A673 (cell line): ENCODE measurements at regions not wholly inside any gene's neighbourhood (a gene's known extent, or its start where the extent isn't known, plus 50 kb on each side); places are given as distances from the start of the nearest gene placed in this dataset.

Experiments used
- BruUV-seq: library from RNA; stranded (reverse); fragments of 400-500 nt; replicated peaks from 2 replicates; lab custom pipeline; 2021; lab: Mats Ljungman, UMichigan
- CTCF ChIA-PET: fragments of 300-600 bp; sonication (Branson Sonifier 250); formaldehyde crosslinking; loops from one replicate; lab custom pipeline; 2022; ENCODE audit warnings: antibody characterized with exemption; lab: Charles Lee
- POLR2A ChIA-PET: fragments of 300-600 bp; sonication (Branson Sonifier 250); formaldehyde crosslinking; loops from one replicate; lab custom pipeline; 2022; ENCODE audit warnings: antibody characterized with exemption; ENCODE audit not compliant: low non-redundant PET; lab: Charles Lee
- DNase-seq: peaks from one replicate; pipeline ENCODE4 v3.0.0-alpha.2; 2015; ENCODE audit warnings: low spot score
- H3K27ac ChIP-seq: fragments of 200-600 bp; sonication (generic); 2 replicates; pipeline ENCODE4 v1.5.1; 2016; ENCODE audit warnings: mixed run types, low read depth, mild to moderate bottlenecking, mixed read lengths, antibody characterized with exemption, low read length; ENCODE audit not compliant: poor library complexity, severe bottlenecking
- H3K27me3 ChIP-seq: fragments of 200-600 bp; sonication (generic); replicated peaks from 2 replicates; pipeline ENCODE4 v1.6.1; 2017; ENCODE audit warnings: mixed run types, low read depth, mild to moderate bottlenecking, mixed read lengths, antibody characterized with exemption, low read length; ENCODE audit not compliant: insufficient read depth, poor library complexity
- H3K36me3 ChIP-seq: fragments of 200-600 bp; sonication (generic); 2 replicates; pipeline ENCODE4 v1.6.1; 2016; ENCODE audit warnings: mixed run types, mild to moderate bottlenecking, mixed read lengths, antibody characterized with exemption, low read length; ENCODE audit not compliant: insufficient read depth, poor library complexity, severe bottlenecking
- H3K4me1 ChIP-seq: fragments of 200-600 bp; sonication (generic); 2 replicates; pipeline ENCODE4 v1.6.1; 2017; ENCODE audit warnings: mixed run types, mild to moderate bottlenecking, mixed read lengths, antibody characterized with exemption, low read length; ENCODE audit not compliant: insufficient read depth, poor library complexity, severe bottlenecking
- H3K4me3 ChIP-seq: fragments of 200-600 bp; sonication (generic); 2 replicates; pipeline ENCODE4 v1.5.1; 2016; ENCODE audit warnings: low read depth, mixed run types, mild to moderate bottlenecking, mixed read lengths, low read length; ENCODE audit not compliant: poor library complexity, severe bottlenecking
- H3K9me3 ChIP-seq: fragments of 200-600 bp; sonication (generic); 2 replicates; pipeline ENCODE4 v1.6.1; 2016; ENCODE audit warnings: mixed run types, low read depth, mild to moderate bottlenecking, mixed read lengths, antibody characterized with exemption, low read length; ENCODE audit not compliant: poor library complexity, severe bottlenecking
- CTCF ChIP-seq: fragments of 300-800, 200-600 bp; sonication (generic); conservative IDR thresholded peaks from 2 replicates; pipeline ENCODE4 v1.5.1; 2017; ENCODE audit warnings: low read depth, mild to moderate bottlenecking, antibody characterized with exemption, low read length, moderate library complexity, mixed read lengths
- EZH2 ChIP-seq: fragments of 200-600 bp; sonication (generic); IDR thresholded peaks from 2 replicates; pipeline ENCODE4 v1.6.1; 2017; ENCODE audit warnings: borderline replicate concordance, low read depth, mild to moderate bottlenecking, mixed read lengths, antibody characterized with exemption, low read length; ENCODE audit not compliant: poor library complexity, severe bottlenecking
- intact Hi-C: fragments of 100-400 bp; cut with micrococcal nuclease; formaldehyde crosslinking; loops from one replicate; pipeline ENCODE4 v1.10.0; 2022; ENCODE audit not compliant: unreplicated experiment

- Histone ChIP-seq H3K36me3 (no peaks in the 10 kb centered on the region), H3K4me1 (peaks cover 19% of the 10 kb centered on the region), H3K27ac (no peak overlapping the region), H3K27me3 (no peaks in the 10 kb centered on the region), H3K9me3 (no peaks in the 10 kb centered on the region), H3K4me3 (no peak overlapping the region)
- no peak for DNase-seq
- BruUV-seq, result no TSS peak
- ChIA-PET CTCF (no interaction called here), POLR2A (no interaction called here)
- TF ChIP-seq EZH2, result no peak
- TF ChIP-seq CTCF, result no peak
- intact Hi-C loops, result no loop called here
Measured at GRCh38 chr20:50282592-50283241, 92.1 kb downstream of the CEBPB start.

GRCh38 chr20:50283370-50283769 is 92.7 kb downstream of the CEBPB start:
- intact Hi-C loops, result no loop called here
- CTCF ChIA-PET, result no interaction called here
- no TSS peak for BruUV-seq
- H3K27me3 ChIP-seq, result no peaks in the 10 kb centered on the region
- H3K36me3 ChIP-seq, result no peaks in the 10 kb centered on the region
- no peak overlapping the region for H3K27ac ChIP-seq
- no peaks in the 10 kb centered on the region for H3K9me3 ChIP-seq
- TF ChIP-seq CTCF (no peak), EZH2 (no peak)
- no peak overlapping the region for H3K4me3 ChIP-seq
- POLR2A ChIA-PET, result no interaction called here
- peaks cover 19% of the 10 kb centered on the region for H3K4me1 ChIP-seq
- no peak for DNase-seq

- peaks cover 19% of the 10 kb centered on the region for H3K4me1 ChIP-seq
- H3K36me3 ChIP-seq, result no peaks in the 10 kb centered on the region
- peak; percentile 35 for DNase-seq
- intact Hi-C loops, result no loop called here
- H3K9me3 ChIP-seq, result no peaks in the 10 kb centered on the region
- no peak for TF ChIP-seq EZH2
- no peak for TF ChIP-seq CTCF
- H3K4me3 ChIP-seq, result no peak overlapping the region
- ChIA-PET POLR2A (no interaction called here), CTCF (interaction anchor here (0.6 kb wide), 1 partner anchor 105 kb away, joined by 4 read pairs; no protein-coding TSS in a partner anchor)
- H3K27me3 ChIP-seq, result no peaks in the 10 kb centered on the region
- H3K27ac ChIP-seq, result no peak overlapping the region
- no TSS peak for BruUV-seq
Measured at GRCh38 chr20:50283922-50284810, 93.5 kb downstream of the CEBPB start.
